ENCODE measurements at regions not wholly inside any gene's neighbourhood (a gene's known extent, or its start where the extent isn't known, plus 50 kb on each side); places are given as distances from the start of the nearest gene placed in this dataset.

DNA sequence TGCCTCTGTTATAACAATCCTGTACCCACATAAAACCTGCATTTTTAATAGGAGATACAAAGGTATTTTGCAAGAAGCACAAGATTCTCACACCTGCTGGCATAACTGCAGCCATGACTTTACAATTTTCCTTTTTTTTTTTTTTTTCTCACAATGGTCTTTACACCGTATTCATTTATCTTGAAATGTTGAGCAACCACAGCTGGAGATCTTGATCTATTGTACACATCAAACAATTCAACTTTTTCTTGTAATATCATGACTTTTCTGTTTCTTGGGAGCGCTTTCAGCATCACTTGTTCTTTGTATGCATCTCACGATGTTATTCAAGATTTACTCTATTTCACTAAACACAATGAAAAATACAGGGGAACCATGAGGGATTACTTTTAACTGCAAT, 651.4 kb downstream of the KCNT2 start:
- H3K9ac ChIP-seq (ENCODE audit: insufficient read depth in 1 of 2, low read length in 2 of 2), result no peak overlapping the region
- H3K27me3 ChIP-seq (ENCODE audit: control insufficient read depth in 3 of 3, insufficient read depth in 3 of 3, low read length in 2 of 3), result no peaks in the 10 kb centered on the region
- ATAC-seq (ENCODE audit: insufficient read depth, low FRiP score) (no peak), DNase-seq (no peak)
- no peaks in the 10 kb centered on the region for H3K9me3 ChIP-seq (ENCODE audit: control insufficient read depth in 4 of 4, insufficient read depth in 3 of 4, low read length in 3 of 4)
- H3K27ac ChIP-seq (ENCODE audit: low read depth in 1 of 2, low read length in 1 of 2), result no peak overlapping the region
- H3K4me3 ChIP-seq, result no peak overlapping the region
- peaks cover 0 to 2% (median 0%) of the 10 kb centered on the region in 5 donors for H3K4me1 ChIP-seq (ENCODE audit: control insufficient read depth in 5 of 5, insufficient read depth in 5 of 5, low read length in 5 of 5)
- H3K36me3 ChIP-seq (ENCODE audit: control insufficient read depth in 4 of 4, insufficient read depth in 4 of 4, low read length in 4 of 4), result no peaks in the 10 kb centered on the region
- WGBS, 2 donors, result 80 to 81% methylated on average over 3 of the region's 3 CpGs
- TF ChIP-seq CTCF (IDR thresholded peaks at IDR 0.05; ENCODE audit: control extremely low read depth, extremely low read depth), result no peak

GRCh38 chr1:195954848-195955247, 653.4 kb downstream of the KCNT2 start:
- Histone ChIP-seq H3K36me3 (ENCODE audit: control insufficient read depth in 4 of 4, insufficient read depth in 4 of 4, low read length in 4 of 4) (no peaks in the 10 kb centered on the region), H3K9me3 (ENCODE audit: control insufficient read depth in 4 of 4, insufficient read depth in 3 of 4, low read length in 3 of 4) (no peaks in the 10 kb centered on the region), H3K9ac (ENCODE audit: insufficient read depth in 1 of 2, low read length in 2 of 2) (no peak overlapping the region), H3K4me3 (no peak overlapping the region), H3K27me3 (ENCODE audit: control insufficient read depth in 3 of 3, insufficient read depth in 3 of 3, low read length in 2 of 3) (no peaks in the 10 kb centered on the region), H3K27ac (ENCODE audit: low read depth in 1 of 2, low read length in 1 of 2) (no peak overlapping the region), H3K4me1 (ENCODE audit: control insufficient read depth in 5 of 5, insufficient read depth in 5 of 5, low read length in 5 of 5) (peaks cover 0 to 2% (median 0%) of the 10 kb centered on the region in 5 donors)
- 75 to 83% methylated on average over 6 of the region's 6 CpGs for WGBS, 2 donors
- ATAC-seq (ENCODE audit: insufficient read depth, low FRiP score), result no peak
- DNase-seq, result peak in 1 of 3 donors; percentile 43
- no peak for TF ChIP-seq CTCF (IDR thresholded peaks at IDR 0.05; ENCODE audit: control extremely low read depth, extremely low read depth)

DNA sequence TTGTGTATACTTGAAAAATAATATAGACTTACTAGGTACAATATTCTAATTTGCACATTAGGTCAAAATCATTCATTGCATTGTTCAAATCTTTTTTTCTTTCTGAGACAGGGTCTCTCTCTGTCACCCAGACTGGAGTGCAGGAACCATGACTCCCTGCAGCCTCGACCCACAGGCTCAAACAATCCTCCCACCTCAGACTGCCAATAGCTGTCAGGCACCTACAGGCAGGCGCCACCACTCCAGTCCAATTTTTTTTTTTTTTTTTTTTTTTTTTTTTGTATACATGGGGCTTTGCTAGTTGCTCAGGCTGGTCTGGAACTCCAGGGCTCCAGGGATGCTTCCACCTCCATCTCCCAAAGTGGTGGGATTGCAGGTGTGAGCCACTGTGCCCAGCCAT, 656.9 kb downstream of the KCNT2 start:
- TF ChIP-seq CTCF (IDR thresholded peaks at IDR 0.05; ENCODE audit: control extremely low read depth, extremely low read depth), result no peak
- WGBS, 2 donors, result 71 to 81% methylated on average over 2 of the region's 2 CpGs
- ATAC-seq (ENCODE audit: insufficient read depth, low FRiP score), result no peak
- no peak overlapping the region for H3K27ac ChIP-seq (ENCODE audit: low read depth in 1 of 2, low read length in 1 of 2)
- no peak overlapping the region for H3K9ac ChIP-seq (ENCODE audit: insufficient read depth in 1 of 2, low read length in 2 of 2)
- H3K27me3 ChIP-seq (ENCODE audit: control insufficient read depth in 3 of 3, insufficient read depth in 3 of 3, low read length in 2 of 3), result no peaks in the 10 kb centered on the region
- H3K9me3 ChIP-seq (ENCODE audit: control insufficient read depth in 4 of 4, insufficient read depth in 3 of 4, low read length in 3 of 4), result no peaks in the 10 kb centered on the region
- no peak for DNase-seq
- H3K4me1 ChIP-seq (ENCODE audit: control insufficient read depth in 5 of 5, insufficient read depth in 5 of 5, low read length in 5 of 5), result peaks cover 0 to 3% (median 0%) of the 10 kb centered on the region in 5 donors
- H3K36me3 ChIP-seq (ENCODE audit: control insufficient read depth in 4 of 4, insufficient read depth in 4 of 4, low read length in 4 of 4), result no peaks in the 10 kb centered on the region
- H3K4me3 ChIP-seq, result no peak overlapping the region

Measured in lung (tissue), 11 donors.